GM19043 (cell line): ENCODE measurements at regions not wholly inside any gene's neighbourhood (a gene's known extent, or its start where the extent isn't known, plus 50 kb on each side); places are given as distances from the start of the nearest gene placed in this dataset.
"Not testable (repeated sequence)": the region's sequence is repeated elsewhere in the genome, so short reads cannot be mapped to it uniquely, and the experiment has no call there.

Experiments
- ATAC-seq: cut with Tn5 transposase; IDR thresholded peaks from one replicate; pipeline ENCODE4 v1.9.1; 2021; ENCODE audit warnings: low read depth; ENCODE audit not compliant: unreplicated experiment

DNA sequence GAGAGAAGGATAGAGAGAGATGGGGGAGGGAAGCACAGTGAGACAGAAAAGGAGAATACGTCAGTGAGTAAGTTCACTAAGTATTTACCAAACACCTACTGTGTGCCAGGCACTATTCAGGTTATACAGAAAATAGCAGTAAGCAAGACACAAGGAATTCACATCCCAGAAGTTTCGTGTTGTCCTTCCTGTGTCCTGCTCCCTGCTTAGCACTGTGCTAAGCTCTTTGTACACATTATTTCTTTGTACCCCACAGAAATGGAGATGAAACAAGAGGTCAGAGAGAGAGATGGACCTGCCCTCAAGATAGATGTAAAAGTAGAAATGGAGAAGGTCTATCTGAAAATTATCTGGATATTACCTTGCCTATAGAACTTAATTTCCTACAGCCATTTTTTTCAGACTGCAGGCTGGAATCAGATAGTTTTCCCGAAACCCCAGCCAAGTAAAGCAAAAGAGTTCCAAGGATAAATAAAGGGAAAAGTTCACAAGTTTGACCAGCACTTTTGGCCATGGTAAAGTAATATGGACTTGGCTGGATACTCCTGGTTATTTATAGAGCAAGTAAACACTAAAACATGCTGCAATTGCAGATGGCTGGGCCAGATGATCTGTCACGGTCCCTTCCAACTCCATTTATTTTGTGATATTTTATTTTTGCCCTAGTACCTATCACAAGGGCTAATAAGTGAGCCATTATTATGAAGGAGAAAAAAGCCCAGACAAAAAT, 353.7 kb upstream of the SLC7A11 start:
- ATAC-seq: no peak

- no peak for ATAC-seq
Measured at GRCh38 chr4:138595171-138595570, 353.0 kb upstream of the SLC7A11 start.

GRCh38 chr4:138592796-138593195, 350.6 kb upstream of the SLC7A11 start:
- ATAC-seq: no peak

DNA sequence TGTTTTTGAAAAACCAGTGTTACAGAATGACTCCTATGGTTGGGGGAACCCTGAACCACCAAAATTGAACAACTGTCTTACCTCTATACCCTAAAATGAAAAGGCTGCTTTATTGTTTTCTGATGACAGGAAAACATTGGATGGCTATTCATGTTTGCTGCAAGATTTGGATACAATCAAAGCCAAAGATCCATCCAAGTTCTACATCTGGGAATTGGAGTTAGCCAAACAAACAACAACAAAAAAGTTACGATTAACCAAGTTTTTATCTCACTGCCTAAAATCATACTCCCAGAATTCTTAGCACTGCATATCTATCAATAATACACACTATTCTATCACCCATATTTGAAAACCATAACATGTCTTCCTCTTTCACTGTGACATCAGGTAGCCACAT, 349.7 kb upstream of the SLC7A11 start:
- no peak for ATAC-seq

- ATAC-seq: no peak
Measured at GRCh38 chr4:138588501-138588900, 346.4 kb upstream of the SLC7A11 start.

GRCh38 chr4:138579146-138579545, 337.0 kb upstream of the SLC7A11 start:
- no peak for ATAC-seq

- ATAC-seq: not testable (repeated sequence)
Measured at GRCh38 chr4:138577826-138578225, 335.7 kb upstream of the SLC7A11 start.

DNA sequence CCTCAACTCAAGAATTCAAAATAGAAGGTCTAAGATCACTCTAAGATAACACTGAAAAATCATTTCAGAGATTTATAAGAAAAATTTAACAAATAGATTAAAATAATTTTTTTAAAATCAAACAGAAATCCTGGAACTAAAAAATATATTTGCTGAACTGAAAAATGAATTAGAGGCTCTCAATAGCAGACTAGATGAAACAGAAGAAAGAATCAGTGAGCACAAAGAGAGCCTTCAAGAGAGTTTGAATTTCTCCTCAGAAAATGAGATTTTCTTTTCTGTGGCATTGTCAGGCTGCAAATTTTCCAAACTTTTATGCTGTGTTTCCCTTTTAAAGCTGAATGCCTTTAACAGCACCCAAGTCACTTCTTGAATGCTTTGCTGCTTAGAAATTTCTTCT, 335.0 kb upstream of the SLC7A11 start:
- ATAC-seq: no peak

DNA sequence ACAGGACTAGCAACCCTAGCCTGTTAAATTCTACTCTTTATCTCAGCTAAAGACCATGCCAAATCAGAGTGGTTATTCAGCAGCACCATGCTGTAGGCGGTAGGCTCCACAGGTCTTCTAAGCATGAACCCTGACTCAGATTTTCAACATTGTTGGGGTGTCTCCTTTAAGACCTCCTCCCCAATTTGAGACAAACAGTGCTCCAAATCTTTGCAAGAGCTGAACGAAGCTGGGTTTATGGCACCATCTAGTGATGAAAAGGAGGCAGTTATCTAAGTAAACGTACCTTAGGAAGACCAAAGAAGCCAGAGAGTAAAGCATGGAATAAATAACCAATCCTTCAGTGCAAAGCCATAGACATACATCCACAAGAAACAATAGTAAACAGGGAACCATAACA, 334.5 kb upstream of the SLC7A11 start:
- no peak for ATAC-seq

DNA sequence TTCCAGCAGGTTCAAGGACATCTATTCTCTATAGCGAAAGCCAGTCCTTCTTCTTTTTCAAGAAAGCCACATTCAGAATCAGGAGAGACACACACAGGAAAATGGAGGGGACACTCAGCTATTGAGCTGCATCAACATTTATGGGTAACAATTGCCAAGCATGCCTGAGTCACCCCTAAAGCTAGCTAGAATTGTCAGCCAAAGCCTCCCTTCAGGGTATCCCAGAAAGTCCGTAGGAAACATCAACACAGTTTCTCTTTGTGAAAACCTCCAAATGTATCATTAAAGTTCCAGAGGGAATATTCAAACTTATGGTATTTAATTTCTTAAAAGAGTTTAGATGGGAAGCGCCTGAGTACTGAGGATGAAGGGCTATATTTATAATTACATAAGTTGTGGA, 331.1 kb upstream of the SLC7A11 start:
- no peak for ATAC-seq

DNA sequence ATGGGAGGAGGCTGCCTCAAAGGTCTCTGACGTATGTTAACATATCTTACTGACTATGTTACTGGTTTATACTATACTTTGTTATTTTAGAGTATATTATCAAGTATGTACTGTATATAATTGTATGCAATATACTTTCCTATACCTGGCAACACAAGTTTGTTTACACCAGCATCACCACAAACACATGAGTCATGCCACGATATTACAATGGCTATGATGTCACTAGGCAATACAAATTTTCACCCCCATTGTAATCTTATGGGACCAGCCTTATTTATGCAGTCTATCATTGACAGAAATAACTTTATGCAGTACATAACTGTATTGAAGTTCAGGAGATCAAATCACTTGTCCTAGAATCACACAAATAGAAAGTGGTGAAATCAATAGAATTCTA, 329.9 kb upstream of the SLC7A11 start:
- ATAC-seq: no peak

DNA sequence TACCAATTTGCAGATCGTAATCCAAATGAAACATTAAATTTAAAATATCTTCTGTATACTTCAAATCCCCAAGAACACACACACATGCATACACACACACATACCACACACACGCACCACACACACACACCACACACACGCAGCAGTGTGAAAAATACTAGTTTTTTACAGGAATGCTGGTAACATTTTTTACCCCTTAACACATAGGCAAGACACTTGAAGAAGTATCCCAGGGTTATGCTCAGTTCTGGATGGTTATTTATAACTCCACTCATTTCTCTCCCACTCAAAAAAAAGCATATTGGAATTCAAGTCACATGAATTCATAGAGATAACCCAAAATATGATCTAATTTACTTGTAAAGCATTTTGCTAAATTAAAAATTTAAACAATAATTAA, 325.5 kb upstream of the SLC7A11 start:
- ATAC-seq: no peak

- ATAC-seq: no peak
Measured at GRCh38 chr4:138565576-138565975, 323.4 kb upstream of the SLC7A11 start.

- peak; percentile 49 for ATAC-seq
Measured at GRCh38 chr4:138562544-138562991, 320.4 kb upstream of the SLC7A11 start.

- no peak for ATAC-seq
Measured at GRCh38 chr4:138561906-138562305, 319.8 kb upstream of the SLC7A11 start.

DNA sequence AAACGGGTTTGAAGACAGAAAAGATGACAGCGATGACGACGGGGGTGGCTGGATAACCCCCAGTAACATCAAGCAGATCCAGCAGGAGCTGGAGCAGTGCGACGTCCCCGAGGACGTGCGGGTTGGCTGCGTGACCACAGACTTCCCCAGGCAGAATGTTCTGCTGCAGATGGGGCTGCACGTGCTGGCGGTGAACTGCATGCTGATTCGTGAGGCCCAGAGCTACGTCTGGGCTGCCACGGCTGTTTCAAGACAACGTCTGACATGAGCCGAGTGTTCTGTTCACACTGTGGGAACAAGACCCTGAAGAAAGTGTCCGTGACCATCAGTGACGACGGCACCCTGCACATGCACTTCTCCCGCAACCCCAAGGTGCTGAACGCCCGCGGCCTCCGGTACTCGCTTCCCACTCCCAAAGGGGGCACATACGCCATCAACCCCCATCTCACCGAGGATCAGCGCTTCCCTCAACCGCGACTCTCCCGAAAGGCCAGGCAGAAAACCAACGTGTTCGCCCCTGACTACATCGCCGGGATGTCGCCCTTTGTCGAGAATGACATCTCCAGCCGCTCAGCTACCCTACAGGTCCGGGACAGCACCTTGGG, 319.2 kb upstream of the SLC7A11 start:
- ATAC-seq: no peak

DNA sequence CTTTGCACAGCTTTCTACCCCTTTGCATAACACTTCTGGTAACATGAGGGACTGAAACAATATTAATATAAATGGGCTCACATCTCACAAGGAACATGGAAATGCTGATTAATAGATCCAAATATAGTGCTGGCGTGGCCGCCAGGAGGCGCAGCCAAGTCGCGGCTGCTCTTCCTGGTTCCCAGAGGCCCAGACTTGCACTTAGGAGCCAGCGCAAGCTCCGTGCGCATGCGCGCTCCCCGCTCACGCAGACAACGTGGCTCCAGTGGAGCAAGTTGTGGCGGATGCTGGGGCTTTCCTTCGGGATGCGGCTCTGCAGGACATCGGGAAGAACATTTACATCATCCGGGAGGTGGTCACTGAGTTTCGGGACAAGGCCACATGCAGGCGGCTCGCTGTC, 318.3 kb upstream of the SLC7A11 start:
- ATAC-seq: no peak

DNA sequence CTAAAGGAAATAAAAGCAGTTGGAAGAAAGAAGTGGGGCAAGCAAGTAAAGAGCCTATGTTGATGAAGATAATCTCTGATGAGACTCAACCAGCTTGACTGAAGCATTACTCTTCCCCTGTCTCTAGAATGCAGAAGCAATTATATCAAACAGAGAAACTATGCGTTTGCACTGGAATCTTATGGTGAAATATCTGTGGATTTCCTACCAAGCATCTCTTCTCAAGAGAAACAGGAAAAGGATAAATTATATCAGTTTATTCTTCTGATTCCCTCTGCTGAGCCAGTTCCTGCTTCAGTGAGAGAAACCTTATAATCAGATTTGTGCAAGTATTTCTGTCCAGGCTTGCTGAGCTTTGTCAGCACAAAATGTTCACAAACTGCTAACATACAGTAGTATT, 316.7 kb upstream of the SLC7A11 start:
- no peak for ATAC-seq

DNA sequence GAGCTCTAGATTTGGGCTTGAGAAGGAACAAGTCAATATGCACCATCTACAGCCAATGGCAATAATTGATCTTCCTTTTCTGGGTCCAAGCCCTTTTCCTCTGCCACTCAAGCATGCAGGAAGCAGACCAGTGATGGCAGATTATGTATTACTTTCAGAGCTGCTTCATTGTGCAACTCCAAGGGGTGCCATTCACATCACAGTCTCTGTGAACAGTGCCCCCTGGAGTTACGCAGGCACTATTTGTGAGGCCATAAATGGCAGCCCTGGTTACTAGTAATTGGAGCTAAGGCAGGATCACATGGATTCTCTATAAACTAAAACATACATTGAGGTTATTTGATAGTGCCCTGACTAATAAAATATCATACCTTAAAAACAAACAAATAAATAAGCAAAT, 313.4 kb upstream of the SLC7A11 start:
- ATAC-seq: peak; percentile 87

DNA sequence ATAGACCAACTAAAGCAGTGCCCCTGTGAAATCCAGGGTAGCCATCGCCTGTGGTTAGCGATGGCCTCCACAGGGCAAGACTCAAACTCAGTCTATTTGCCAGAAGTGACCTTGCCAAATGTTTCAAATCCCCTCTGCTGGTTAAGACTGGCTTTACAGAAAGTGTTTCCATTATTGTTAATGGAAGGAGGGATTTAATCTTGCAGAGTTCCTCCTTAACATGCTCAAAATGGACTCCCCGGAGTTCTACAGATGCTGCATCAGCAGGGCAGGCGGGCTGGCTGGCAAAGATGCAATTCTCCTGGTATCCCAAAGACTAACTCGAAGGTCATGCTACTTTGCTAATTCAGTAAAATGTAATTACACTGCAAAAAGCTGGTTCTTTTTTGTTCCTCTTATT, 313.0 kb upstream of the SLC7A11 start:
- no peak for ATAC-seq

DNA sequence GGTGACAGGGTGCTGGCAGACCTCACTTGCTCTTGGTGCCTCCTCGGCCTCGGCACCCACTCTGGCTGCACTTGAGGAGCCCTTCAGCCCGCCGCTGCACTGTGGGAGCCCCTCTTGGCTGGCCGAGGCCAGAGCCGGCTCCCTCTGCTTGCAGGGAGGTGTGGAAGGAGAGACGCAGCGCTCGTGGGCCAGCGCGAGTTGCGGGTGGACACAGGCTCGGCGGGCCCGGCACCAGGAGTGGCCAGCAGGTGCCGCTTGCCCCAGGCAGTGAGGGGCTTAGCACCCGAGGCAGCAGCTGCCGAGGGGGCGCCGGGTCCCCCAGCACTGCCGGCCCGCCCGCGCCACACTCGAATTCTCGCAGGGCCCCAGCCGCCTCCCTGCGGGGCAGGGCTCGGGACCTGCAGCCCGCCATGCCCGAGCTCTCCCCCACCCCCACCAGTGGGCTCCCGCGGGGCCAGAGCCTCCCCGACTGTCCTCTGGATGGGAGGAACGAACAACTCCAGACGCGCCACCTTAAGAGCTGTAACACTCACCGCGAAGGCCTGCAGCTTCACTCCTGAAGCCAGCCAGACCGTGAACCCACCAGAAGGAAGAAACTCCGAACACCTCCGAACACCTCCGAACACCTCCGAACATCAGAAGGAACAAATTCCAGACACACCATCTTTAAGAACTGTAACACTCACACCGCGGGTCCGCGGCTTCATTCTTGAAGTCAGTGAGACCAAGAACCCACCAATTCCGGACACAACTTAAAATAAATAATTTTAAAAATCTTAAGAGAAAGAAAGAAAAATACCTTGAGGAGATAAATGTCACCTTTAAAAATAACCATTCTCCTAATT, 311.1 kb upstream of the SLC7A11 start:
- ATAC-seq: no peak
